ENCODE measurements at regions not wholly inside any gene's neighbourhood (a gene's known extent, or its start where the extent isn't known, plus 50 kb on each side); places are given as distances from the start of the nearest gene placed in this dataset.
"Not testable (repeated sequence)": the region's sequence is repeated elsewhere in the genome, so short reads cannot be mapped to it uniquely, and the experiment has no call there.

DNA sequence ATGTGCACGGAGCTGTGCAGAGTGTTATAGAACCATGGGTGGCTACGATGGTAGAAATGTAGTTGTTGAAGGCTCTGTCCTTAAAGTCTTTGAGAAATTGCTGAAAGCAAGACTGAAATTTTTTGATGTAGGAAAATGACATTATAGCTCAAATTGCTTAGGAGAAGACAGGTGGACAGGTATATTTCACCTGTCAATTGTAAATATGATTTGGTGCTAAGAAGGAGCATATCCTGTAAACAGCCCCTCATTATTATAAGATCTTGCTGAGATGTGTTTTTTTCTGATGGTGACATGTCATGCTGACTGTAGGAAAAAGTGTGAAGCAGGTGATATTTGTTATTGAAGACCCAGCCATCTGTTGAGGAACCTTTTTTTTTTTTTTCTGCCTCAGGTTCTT is 377.9 kb downstream of the PSAT1 start:
- DNase-seq (ENCODE audit: low read depth), result no peak

DNA sequence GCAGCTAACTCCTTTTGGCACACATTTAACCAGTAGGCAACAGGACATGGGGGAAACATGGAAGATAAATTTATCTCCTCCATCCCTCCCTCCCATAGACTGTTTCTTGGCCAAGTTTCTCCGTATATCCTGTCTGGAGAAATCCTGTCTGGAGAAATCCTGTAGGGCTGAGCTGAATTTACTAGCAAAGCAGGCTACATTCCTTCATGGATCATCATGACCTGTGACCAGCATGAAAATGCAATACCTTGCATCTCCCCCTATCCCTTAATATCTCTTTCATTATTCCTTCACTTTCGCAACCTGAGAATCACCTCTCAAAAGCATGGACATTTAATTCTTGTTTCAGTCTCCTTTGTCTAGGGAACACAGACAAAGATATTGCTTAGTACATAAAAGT is 379.1 kb downstream of the PSAT1 start:
- no peak for DNase-seq (ENCODE audit: low read depth)

DNA sequence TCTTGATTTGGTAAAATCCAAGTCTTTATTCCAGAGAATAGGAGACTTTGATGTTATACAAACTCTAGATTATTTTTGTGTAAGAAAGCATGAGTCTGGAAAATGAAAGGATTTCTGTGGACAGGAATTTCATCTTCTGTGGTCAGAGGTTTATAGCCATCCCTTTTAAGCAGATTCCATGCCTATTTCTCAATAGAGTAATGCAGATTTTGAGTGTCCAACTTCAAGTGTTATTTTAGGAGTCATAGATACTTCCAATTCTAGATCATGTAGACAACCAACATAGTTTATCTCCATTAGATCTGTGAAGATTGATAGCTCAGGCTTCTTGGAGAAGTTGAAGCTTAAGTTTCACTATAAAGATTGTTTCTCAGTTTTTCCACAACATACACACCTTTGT is 379.7 kb downstream of the PSAT1 start:
- DNase-seq (ENCODE audit: low read depth), result no peak

DNA sequence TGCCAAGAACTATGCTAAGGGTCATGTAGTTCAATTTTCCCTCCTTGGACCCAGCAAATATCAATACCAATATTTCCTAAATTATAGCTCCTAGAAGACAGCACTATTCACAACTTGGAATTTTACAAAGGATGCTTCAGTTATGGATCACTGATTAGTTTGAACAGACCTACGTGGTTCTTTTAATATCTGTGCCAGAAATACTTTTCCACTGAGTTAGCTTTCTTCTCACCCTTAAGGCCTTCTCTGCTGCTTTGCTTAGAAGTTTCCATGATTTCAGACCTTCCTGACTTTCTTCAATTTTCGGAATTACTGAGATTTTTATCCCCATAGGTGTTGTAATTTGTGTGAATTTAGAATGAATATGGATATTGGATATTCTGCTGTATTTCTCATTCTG is 380.4 kb downstream of the PSAT1 start:
- no peak for DNase-seq (ENCODE audit: low read depth)

DNA sequence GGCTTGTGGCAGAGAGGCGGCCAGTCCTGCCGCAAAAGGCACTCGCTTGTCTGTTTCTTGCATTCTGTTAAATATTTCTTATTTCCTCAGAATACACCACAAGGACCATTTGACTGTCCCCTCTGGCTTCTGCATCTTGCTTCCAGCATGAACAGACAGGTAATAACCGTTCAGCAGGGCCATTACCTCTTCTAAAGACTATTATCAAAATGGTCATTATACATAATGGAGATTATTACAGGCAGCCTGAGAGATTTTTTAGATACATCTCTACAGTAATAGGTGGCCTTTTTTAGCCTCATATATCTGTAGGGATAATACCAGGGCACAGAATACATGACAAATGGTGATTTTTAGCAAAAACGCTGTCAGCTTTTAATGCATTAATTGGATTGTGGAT is 382.0 kb downstream of the PSAT1 start:
- DNase-seq (ENCODE audit: low read depth), result no peak

DNA sequence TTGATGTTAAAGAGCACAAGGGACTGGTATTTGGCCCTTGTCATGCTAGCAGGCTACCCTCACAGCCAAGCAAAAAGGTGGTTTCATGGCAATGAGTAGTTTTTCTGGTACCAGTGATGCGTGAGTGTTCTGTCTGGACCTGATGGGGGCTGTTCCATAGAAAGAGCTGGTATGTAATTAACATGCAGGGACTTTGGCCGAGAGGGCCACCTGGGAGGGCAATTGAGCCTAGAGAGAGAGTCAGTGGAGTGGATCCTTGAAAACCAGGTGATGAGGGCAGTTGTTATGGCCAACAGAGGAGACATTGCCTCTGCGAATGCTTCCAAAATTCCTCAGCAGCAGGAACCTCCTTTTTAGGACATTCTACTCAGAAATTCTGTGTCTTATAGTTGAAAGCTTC is 383.3 kb downstream of the PSAT1 start:
- DNase-seq (ENCODE audit: low read depth), result no peak

DNA sequence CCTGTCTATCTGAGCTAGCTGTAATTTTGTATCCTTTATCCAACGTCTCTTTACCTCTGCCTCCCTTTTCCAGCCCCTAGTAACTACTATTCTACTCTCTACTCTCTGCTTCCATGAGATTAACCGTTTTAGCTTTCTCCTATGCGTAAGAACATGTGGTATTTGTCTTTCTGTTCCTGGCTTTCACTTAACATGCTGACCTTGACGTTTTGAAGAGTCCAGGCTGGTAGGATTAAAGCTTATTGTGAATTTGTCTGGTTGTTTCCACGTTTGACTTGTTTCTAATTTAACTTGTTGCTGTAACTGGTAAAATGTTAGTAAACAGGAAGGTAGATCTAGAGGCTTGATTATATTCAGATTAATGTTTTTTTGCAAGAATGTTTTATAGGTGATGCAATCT is 385.3 kb downstream of the PSAT1 start:
- DNase-seq (ENCODE audit: low read depth), result no peak

DNA sequence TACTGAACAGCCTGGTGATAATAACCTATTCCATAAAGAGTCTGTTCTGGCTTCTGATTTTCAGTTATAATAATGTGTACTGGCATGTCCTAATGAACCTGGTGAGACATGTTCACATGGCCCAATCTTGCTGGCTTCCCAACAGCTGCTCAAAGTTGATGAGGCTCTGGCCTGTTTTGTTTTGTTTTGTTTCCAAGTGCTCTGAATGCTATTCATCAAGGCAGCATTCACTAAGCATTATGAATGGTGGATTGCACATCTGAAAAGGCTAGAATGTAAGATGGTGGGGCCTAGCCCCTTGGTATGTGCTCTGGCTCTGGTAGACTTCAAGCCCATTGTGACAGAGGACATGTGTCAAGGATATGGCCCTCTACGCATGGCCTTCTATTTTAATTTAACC is 388.5 kb downstream of the PSAT1 start:
- DNase-seq (ENCODE audit: low read depth), result no peak

DNA sequence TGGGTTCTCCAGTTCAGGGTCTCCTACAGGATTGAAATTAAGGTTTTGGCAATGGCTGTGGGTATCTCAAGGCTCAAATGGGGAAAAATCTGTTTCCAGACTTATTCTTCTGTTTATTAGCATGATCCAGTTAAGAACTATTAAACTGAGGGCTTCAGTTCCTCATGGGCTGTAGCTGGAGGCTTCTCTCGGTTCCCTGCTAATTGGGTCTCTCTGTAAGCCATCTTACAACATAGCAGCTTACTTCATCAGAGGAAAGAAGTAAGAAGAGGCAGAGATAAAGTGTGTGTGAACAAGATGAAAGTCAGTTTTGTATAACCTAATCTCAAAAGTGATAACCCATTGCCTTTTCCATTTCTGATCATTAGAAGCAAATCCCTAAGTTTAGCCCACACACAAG is 391.9 kb downstream of the PSAT1 start:
- DNase-seq (ENCODE audit: low read depth), result no peak

DNA sequence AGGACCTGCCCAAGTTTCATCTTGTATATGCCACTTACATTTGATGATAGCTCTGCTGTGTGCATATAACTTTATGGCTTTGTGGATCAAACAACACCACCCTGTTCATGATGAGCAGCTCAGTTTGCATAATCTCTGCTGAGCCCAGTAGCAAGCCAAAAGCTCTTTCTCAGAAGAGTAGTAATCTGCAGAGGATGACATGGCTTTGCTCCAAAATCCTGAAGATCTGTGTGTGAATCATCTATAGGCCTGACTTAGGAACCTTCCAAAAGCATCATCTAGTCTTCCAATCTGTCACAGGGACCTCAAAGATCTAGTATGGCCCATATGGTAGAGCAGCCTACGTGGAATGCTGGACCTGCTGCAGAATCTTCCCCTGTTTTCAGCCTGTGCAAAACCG is 394.6 kb downstream of the PSAT1 start:
- no peak for DNase-seq (ENCODE audit: low read depth)

DNA sequence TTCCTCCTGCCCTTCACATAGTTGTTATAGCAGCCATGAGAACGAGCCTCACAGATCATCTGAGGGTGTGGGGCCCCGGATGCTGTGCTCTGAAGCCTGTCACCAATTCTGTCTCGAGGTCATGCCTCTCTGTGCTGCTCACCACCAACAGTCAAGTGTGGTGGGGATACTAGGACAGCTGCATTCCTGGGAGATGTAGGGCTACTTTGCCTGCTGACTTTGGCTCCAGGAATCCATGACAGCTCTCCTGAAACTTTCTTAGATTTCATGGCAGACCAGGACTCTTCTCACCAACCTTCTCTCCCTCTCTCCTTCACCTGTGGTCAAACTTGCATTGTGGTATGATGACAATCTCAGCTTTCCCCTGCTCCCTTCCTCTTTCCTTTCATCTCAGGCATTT is 395.9 kb downstream of the PSAT1 start:
- DNase-seq (ENCODE audit: low read depth), result no peak

DNA sequence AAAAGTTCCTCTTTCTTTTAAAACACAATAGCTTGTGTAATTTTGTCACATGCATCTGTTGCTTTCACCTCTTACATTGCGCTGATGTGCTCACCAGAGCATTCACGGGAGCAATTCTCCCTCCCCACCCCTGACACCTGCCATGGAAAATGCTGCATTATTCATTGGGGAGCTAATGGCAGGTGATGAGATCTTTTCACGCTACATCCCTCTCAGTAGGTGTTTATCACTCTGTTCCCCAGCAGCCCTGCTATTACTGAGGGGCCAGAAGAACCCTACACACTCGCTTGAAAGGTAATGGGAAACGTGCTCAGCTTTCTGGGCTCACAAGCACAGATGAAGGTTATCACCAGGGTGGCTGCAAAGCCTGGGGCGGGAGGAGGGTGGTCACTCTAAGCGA is 398.0 kb downstream of the PSAT1 start:
- no peak for DNase-seq (ENCODE audit: low read depth)

DNA sequence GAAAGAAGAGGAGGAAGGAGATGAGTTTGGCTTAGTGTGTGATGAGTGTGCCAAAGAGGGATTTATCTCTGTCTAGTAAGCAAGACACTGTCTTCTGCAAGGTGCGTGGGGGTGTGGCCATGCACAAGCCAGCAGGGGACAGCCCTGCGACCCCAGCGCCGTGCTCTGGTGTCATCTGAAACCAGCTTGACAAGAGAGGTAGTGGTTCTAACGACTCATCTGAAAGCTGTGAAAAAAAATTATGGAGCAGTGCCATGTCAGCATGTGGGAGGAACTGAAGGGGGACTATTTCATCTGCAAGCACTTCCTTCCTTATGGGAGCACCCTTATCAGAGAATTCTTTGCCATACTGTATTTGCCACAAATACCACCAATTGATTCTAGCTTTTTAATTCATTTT is 398.6 kb downstream of the PSAT1 start:
- DNase-seq (ENCODE audit: low read depth), result no peak

DNA sequence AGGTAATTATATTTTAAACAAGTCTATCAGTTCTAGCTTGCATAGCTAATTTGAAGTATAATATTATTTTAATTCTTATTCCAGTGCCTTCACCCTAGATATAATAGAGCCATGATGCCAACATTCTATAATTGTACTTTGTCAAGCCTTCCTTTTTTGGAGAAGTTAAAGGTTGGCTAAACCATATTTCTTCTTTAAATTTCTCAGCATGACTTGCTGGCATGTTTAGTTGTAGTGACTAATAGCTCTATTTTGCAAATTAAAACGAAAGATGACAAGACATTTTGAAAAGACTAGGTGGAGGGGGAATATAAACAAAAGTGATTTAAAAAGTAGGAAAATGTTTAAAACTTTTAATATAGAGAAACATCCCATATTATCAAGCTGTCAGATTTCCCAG is 400.7 kb downstream of the PSAT1 start:
- DNase-seq (ENCODE audit: low read depth), result no peak

DNA sequence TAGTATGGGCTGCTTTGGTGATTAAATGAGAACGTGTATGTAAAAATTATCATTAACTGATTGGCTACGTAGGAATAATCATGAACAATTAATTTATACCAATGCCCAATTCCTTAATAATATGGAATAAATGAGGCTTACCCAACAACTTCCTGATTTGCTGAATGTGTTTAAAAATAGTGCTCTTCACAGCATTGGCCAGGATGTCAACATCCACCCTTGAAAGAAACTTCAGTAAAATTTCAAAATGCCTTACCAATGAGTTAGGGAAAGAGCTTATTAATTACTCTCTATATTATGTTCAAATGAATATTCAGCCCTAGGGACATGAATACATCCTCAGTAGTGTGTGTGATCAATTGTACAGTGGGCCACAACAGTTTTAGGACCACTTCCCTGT is 401.4 kb downstream of the PSAT1 start:
- no peak for DNase-seq (ENCODE audit: low read depth)

DNA sequence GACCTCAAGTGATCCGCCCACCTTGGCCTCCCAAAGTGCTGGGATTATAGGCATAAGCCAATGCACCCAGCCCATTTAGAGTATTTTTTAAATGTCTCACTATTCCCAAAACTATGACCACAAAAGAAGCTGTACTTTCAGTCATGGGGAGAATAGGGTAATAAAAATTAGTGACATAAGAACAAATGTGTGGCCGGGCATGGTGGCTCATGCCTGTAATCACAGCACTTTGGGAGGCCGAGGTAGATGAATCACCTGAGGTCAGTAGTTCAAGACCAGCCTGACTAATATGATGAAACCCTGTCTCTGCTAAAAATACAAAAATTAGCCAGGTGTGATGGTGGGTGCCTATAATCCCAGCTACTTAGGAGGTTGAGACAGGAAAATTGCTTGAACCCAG is 402.3 kb downstream of the PSAT1 start:
- not testable (repeated sequence) for DNase-seq (ENCODE audit: low read depth)

DNA sequence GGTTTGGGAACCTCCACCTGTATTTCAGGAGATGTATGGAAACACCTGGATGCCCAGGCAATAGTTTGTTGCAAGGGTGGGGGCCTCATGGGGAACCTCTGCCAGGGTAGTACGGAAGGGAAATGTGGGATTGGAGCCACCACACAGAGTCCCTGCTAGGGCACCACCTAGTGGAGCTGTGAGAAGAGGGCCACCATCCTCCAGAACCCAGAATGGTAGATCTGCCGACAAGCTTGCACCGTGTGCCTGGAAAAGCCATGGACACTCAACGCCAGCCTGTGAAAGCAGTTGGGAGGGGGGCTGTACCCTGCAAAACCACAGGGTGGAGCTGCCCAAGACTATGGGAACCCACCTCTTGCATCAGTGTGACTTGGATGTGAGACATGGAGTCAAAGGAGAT is 407.2 kb downstream of the PSAT1 start:
- DNase-seq (ENCODE audit: low read depth), result not testable (repeated sequence)

DNA sequence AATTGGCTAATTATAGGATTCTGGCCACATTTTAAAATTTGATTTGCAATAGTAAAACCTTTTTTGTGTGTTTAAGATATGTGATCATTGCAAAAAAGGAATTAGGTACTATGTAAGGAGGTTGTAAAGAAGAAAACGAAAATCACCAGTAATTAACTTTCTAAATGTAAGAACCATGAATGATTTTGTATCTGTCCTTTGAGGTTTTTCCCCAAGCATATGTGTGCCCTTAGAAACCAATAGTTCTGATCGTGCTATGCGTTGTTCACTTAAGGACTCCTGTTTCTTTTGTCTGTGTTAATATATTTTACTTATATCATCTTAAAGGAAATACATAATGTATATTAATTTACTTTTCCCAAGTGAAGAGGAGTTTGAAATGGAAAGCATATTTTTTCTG is 410.2 kb downstream of the PSAT1 start:
- DNase-seq (ENCODE audit: low read depth), result no peak

DNA sequence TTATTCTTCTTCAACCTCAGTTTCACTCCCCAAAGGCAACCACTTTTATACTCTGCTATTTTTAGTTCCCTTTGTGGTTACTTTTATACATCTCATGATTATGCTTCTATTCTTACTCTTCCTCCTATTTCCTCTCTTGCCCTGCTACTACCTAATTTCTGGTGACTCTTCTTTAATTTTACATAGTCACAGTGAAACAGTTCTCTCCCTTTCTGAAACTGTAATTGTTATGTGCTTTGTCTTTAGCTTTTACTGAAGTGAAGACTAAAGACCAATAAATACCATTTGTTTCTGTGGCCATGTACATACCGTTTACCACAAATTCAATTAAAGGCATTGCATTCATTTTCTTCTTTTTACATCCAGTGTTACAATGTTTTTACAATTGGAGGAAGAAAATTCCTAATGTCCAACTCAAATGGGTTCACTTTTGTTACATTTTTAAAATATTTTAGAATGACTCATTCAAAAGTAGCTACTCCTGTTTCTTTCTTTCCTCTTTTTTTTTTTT is 410.6 kb downstream of the PSAT1 start:
- peak; percentile 35 for DNase-seq (ENCODE audit: low read depth)

DNA sequence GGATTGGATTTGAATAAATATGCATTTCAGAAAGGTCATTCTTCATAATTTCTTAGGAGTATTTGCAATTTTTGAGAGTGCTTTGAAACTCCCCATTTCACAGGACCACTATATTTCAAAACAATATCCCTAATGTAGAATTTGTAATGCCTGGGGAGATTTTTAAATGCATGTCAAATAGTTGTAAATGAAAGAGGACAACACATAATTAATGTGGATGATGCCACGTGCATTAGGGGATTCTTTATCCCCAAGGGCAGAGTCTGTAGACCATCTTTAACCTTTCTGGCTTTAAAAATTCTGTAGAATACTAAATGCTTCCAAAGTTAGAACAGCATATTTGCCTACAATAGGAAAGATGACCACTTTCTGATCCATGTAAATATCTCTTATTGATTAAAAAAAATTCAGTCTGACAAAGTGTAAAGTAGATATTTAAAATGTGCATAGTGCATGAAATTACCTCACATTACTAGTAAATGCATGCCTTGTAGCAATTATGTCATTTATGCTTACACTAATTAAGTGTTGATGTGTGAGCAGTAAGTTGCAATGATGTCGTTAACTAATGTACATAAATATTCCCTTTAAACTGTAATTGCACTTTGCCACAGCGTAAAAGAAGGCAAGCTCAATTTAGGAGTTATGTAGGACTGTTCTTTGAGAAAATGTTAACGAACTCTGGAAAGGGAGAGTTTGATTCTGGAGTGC is 416.1 kb downstream of the PSAT1 start:
- DNase-seq (ENCODE audit: low read depth), result no peak

DNA sequence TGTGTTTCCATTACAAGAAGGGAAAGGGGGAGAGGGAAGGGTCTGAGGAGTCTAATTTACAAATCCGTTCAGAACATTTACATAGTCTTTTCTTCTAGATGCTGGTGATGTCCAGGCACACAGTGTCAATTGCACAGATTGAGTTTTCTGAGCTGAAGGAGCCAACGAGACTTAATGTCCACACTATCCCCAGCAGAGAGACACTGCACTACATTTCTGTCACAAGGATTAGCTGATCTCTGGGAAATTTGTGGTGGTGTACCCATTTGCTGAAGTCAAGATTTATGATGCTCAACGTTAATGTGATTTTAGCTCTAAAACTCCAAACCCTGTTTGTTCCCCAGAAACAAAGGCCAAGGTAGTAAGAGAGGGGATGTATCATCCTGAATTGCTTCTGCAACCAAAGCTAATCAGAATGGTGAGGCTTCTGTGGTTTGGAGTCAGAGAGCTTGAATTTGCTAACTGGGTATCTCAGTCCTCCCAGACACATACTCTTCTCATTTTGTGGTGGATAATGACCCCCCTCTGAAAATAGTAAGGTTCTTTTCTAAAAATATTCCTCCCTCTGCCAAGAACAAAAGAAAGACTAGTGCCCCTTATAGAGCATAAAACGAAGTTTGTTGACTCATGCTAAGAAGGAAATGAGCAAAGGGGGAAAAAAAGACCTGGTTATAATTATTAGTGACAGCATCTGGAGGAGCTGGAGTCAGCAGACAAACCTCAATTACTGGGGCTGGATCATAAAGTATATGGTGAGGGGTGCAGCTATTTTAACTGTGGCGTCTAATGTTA is 416.9 kb downstream of the PSAT1 start:
- no peak for DNase-seq (ENCODE audit: low read depth)

DNA sequence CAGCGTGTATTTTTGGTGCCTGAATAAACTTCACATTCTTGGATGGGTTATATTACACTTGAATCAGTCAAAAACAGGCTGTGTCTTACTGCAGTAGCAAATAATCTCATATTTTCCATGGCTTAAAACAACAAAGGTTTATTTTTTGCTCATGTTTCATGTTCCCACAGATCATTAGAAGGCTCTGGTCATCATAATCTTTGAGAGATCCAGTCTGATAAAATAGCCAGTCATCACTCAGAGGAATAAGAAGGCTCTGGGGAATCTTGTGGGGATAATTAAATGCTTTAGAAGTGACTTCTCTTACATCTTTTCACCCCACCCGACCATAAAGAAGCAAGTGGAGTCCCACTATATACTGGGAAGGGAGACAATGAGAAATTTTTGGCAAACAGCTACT is 417.7 kb downstream of the PSAT1 start:
- DNase-seq (ENCODE audit: low read depth), result no peak

DNA sequence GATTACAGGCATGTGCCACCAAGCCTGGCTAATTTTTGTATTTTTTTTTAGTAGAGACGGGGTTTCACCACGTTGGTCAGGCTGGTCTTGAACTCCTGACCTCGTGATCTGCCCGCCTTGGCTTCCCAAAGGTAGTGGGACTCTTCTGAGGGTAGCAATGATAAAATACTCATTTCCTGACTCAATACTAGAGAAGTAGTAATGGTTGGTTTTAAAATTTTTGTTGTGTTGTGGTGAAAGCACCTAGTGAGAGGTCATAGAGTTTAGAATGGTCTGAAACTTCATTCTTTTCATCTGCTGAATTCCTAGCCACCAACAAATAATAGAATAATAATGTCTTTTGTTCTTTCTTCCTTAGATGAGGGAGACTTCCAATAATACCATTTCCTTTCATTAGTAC is 422.1 kb downstream of the PSAT1 start:
- not testable (repeated sequence) for DNase-seq (ENCODE audit: low read depth)

DNA sequence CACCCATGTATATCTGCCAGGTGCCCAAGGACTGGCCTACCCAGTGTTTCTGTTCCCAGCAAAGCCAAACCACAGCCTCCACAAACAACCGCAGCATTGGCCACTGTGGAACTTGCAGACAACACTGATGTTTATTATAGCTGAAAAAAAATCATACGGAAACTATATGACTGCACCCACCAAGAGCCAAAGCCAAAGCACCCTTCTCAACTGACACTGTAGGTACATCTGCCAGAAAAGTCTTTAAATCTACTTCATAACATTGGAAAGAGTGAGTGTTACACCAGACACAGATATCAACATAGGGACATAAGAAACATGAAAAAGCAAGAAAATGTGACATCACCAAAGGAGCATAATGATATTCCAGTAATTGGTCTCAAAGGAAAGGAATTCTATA is 428.0 kb downstream of the PSAT1 start:
- no peak for DNase-seq (ENCODE audit: low read depth)

Measured in fibroblast of the conjunctiva (primary cell).